GM12878 (cell line): ENCODE measurements at regions not wholly inside any gene's neighbourhood (a gene's known extent, or its start where the extent isn't known, plus 50 kb on each side); places are given as distances from the start of the nearest gene placed in this dataset.

Experiments used
- ATAC-seq: fragments of 200-7000 bp; cut with Tn5 transposase; 3 replicates; pipeline ENCODE4 v1.9.1; 2020; ENCODE audit warnings: mild to moderate bottlenecking, moderate library complexity
- BruUV-seq: library from RNA; stranded (reverse); fragments of 400-500 nt; replicated peaks from 2 replicates; lab custom pipeline; 2021; lab: Mats Ljungman, UMichigan
- CTCF ChIA-PET: fragments of 300-600 bp; sonication (Branson Sonifier 250); formaldehyde crosslinking; extraction: SDS; loops from one replicate; lab custom pipeline; 2021; ENCODE audit warnings: inconsistent platforms; lab: Yijun Ruan, JAX
- POLR2A ChIA-PET: fragments of 350-600 bp; formaldehyde crosslinking; extraction: SDS; loops from one replicate; lab custom pipeline; 2021; ENCODE audit warnings: inconsistent platforms; lab: Charles Lee
- RAD21 ChIA-PET: fragments of 300-600 bp; sonication (Branson Sonifier 250); formaldehyde crosslinking; loops from one replicate; lab custom pipeline; 2023; ENCODE audit warnings: antibody characterized with exemption; ENCODE audit not compliant: unreplicated experiment; lab: Charles Lee
- SMC1A ChIA-PET: fragments of 300-600 bp; sonication (Branson Sonifier 250); formaldehyde crosslinking; loops from one replicate; lab custom pipeline; 2023; ENCODE audit not compliant: unreplicated experiment, uncharacterized antibody; lab: Charles Lee
- DNase-seq: peaks from one replicate; pipeline ENCODE4 v3.0.0-alpha.2; 2011; ENCODE audit warnings: low read depth, low spot score
- FAIRE-seq: peaks from 3 replicates; lab custom pipeline; 2011; peaks lifted over from hg19 to GRCh38; lab: Jason Lieb, UNC
- H2AFZ ChIP-seq: 2 replicates; pipeline ENCODE4 v1.6.0; 2011; ENCODE audit warnings: low read depth, low read length, control low read depth; ENCODE audit not compliant: control insufficient read depth
- H3K27ac ChIP-seq: 2 replicates; pipeline ENCODE4 v1.5.1; 2011; ENCODE audit warnings: control low read depth; ENCODE audit not compliant: control insufficient read depth, insufficient read depth
- H3K27me3 ChIP-seq, 2 experiments: replicated peaks in 1 of 2; 2 replicates each; pipeline versions ENCODE4 v1.6.0 to v1.6.1; 2011; ENCODE audit warnings: low read length in 1 of 2; ENCODE audit not compliant: control insufficient read depth in 2 of 2, insufficient read depth in 2 of 2
- H3K36me3 ChIP-seq, 2 experiments: 2 replicates each; pipeline ENCODE4 v1.5.1; 2011; ENCODE audit warnings: low read length in 1 of 2; ENCODE audit not compliant: control insufficient read depth in 2 of 2, insufficient read depth in 2 of 2
- H3K4me1 ChIP-seq: 2 replicates; pipeline ENCODE4 v1.6.1; 2011; ENCODE audit warnings: mild to moderate bottlenecking, low read length, moderate library complexity, mixed read lengths; ENCODE audit not compliant: control insufficient read depth, insufficient read depth
- H3K4me2 ChIP-seq: 2 replicates; pipeline ENCODE4 v1.6.0; 2011; ENCODE audit warnings: control low read depth; ENCODE audit not compliant: control insufficient read depth, insufficient read depth
- H3K4me3 ChIP-seq: fragments of 200-600 bp; sonication (generic); 2 replicates; pipeline ENCODE4 v1.5.1; 2016
- H3K79me2 ChIP-seq: 2 replicates; pipeline ENCODE4 v1.6.0; 2011; ENCODE audit warnings: low read length; ENCODE audit not compliant: control insufficient read depth, insufficient read depth
- H3K9ac ChIP-seq: 2 replicates; pipeline ENCODE4 v1.8.0; 2011; ENCODE audit warnings: low read length, control low read depth, mixed read lengths; ENCODE audit not compliant: control insufficient read depth, insufficient read depth
- H3K9me3 ChIP-seq: replicated peaks from 3 replicates; pipeline ENCODE4 v1.5.1; 2011; ENCODE audit warnings: mild to moderate bottlenecking, low read length; ENCODE audit not compliant: control insufficient read depth, insufficient read depth
- H4K20me1 ChIP-seq: 2 replicates; pipeline ENCODE4 v1.6.0; 2011; ENCODE audit not compliant: control insufficient read depth, insufficient read depth
- BCL11A ChIP-seq: IDR thresholded peaks from 2 replicates; pipeline ENCODE4 v1.6.1; 2011; ENCODE audit warnings: low read depth, low read length
- ESRRA ChIP-seq: IDR thresholded peaks from 2 replicates; pipeline ENCODE4 v1.6.1; 2012; ENCODE audit warnings: mild to moderate bottlenecking, low read length, improper control_type of control experiment
- IKZF1 ChIP-seq: fragments of 450-650 bp; conservative IDR thresholded peaks from 2 replicates; pipeline ENCODE4 v1.6.1; 2017; ENCODE audit warnings: antibody characterized with exemption, mild to moderate bottlenecking
- MYC ChIP-seq: IDR thresholded peaks from 2 replicates; pipeline ENCODE4 v1.6.1; 2011; ENCODE audit warnings: mild to moderate bottlenecking, low read length, moderate library complexity, inconsistent platforms; ENCODE audit not compliant: insufficient read depth, insufficient replicate concordance, insufficient read length, severe bottlenecking
- RB1 ChIP-seq: fragments of 450-650 bp; formaldehyde crosslinking; IDR thresholded peaks from 2 replicates; pipeline ENCODE4 v1.6.1; 2017; ENCODE audit warnings: mild to moderate bottlenecking, borderline replicate concordance
- RUNX3 ChIP-seq: IDR thresholded peaks from 2 replicates; pipeline ENCODE4 v1.6.1; 2012; ENCODE audit warnings: low read length, inconsistent platforms
- SMARCA5 ChIP-seq: fragments of 450-650 bp; IDR thresholded peaks from 2 replicates; pipeline ENCODE4 v1.6.1; 2017; ENCODE audit warnings: mild to moderate bottlenecking
- ZNF24 ChIP-seq: fragments of 450-650 bp; IDR thresholded peaks from 2 replicates; pipeline ENCODE4 v1.6.1; 2017; ENCODE audit warnings: antibody characterized with exemption, mild to moderate bottlenecking
- WGBS: methylation state at CpG from one replicate; pipeline ENCODE4 v1.1.6; 2016; ENCODE audit warnings: low lambda C conversion rate; ENCODE audit not compliant: insufficient replicate concordance, insufficient coverage; ENCODE audit errors: missing lambda C conversion rate; 5-methylcytosine and 5-hydroxymethylcytosine counted together
- in situ Hi-C: fragments of 300-500 bp; cut with MboI; formaldehyde crosslinking; loops from 9 replicates; pipeline ENCODE4 v1.14.3; 2018; ENCODE audit warnings: mixed read lengths
- intact Hi-C: fragments of 100-400 bp; cut with micrococcal nuclease; formaldehyde crosslinking; loops from one replicate; pipeline ENCODE4 v1.14.2; 2022; ENCODE audit not compliant: unreplicated experiment
- TF ChIP-seq, protein P1 (sequence below): fragments of 450-650 bp; IDR thresholded peaks from 2 replicates; pipeline ENCODE4 v1.6.1; 2017; ENCODE audit warnings: antibody characterized with exemption, mild to moderate bottlenecking, moderate library complexity
- TF ChIP-seq, protein P2 (sequence below): IDR thresholded peaks from 2 replicates; pipeline ENCODE4 v1.6.1; 2012; ENCODE audit warnings: low read depth, low read length, improper control_type of control experiment
- TF ChIP-seq, protein P3 (sequence below), 3 experiments: IDR thresholded peaks in 2 of 3; conservative IDR thresholded peaks in 1 of 3; 2 replicates each; pipeline ENCODE4 v1.5.1; 2011; ENCODE audit warnings: low read depth in 3 of 3, low read length in 3 of 3, mild to moderate bottlenecking in 3 of 3, control low read depth in 2 of 3, moderate library complexity in 2 of 3, inconsistent platforms in 1 of 3, mixed read lengths in 1 of 3; ENCODE audit not compliant: control insufficient read depth in 2 of 3, insufficient read depth in 1 of 3; ENCODE audit errors: extremely low read depth in 1 of 3
- TF ChIP-seq, protein P4 (sequence below): fragments of 450-650 bp; IDR thresholded peaks from 2 replicates; pipeline ENCODE4 v1.6.1; 2017; ENCODE audit warnings: mild to moderate bottlenecking

DNA sequence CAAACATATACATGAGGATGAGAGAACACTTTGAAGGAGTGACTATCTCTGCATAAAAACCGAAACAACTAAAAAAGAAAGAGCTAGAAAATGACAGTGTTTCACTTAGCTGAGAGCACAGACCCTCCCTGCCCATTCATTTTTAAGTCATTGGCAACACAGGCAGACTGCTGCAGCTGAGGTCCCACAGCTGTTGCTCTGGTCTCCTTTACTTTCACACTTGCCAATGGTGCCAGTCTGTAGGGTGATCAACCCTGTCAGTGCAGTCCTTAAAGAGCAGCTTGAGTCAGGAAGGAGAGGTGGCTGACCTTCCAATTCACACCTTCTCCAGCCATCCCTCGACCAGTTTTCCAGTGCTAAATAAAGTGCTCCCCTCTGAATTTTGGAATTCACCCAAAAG lies 508.3 kb upstream of the CCNG1 start:
- peak; percentile 15; the same call in 2 of the 3 replicates for ATAC-seq
- BruUV-seq, result no TSS peak
- FAIRE-seq, result no peak
- Histone ChIP-seq H4K20me1 (no peaks in the 10 kb centered on the region), H3K9me3 (no peaks in the 10 kb centered on the region), H3K4me2 (no peak overlapping the region), H3K27me3 (no peaks in the 10 kb centered on the region), H3K4me3 (no peak overlapping the region), H3K36me3 (no peaks in the 10 kb centered on the region), H3K79me2 (no peaks in the 10 kb centered on the region), H2AFZ (no peak overlapping the region), H3K4me1 (no peaks in the 10 kb centered on the region), H3K27ac (no peak overlapping the region), H3K9ac (no peak overlapping the region)
- in situ Hi-C loops (no loop called here), intact Hi-C loops (no loop called here)
- CTCF ChIA-PET, result interaction anchor here (1.3 to 1.8 kb wide), 2 partner anchors 13 to 65 kb away, joined by 3 to 7 read pairs; no protein-coding TSS in a partner anchor
- POLR2A ChIA-PET, result no interaction called here
- DNase-seq, result no peak
- WGBS, result 0% methylated on average over 2 of the region's 2 CpGs
- SMC1A ChIA-PET, result no interaction called here
- RAD21 ChIA-PET, result no interaction called here
- no peak for TF ChIP-seq IKZF1
- TF ChIP-seq, protein P1, sequence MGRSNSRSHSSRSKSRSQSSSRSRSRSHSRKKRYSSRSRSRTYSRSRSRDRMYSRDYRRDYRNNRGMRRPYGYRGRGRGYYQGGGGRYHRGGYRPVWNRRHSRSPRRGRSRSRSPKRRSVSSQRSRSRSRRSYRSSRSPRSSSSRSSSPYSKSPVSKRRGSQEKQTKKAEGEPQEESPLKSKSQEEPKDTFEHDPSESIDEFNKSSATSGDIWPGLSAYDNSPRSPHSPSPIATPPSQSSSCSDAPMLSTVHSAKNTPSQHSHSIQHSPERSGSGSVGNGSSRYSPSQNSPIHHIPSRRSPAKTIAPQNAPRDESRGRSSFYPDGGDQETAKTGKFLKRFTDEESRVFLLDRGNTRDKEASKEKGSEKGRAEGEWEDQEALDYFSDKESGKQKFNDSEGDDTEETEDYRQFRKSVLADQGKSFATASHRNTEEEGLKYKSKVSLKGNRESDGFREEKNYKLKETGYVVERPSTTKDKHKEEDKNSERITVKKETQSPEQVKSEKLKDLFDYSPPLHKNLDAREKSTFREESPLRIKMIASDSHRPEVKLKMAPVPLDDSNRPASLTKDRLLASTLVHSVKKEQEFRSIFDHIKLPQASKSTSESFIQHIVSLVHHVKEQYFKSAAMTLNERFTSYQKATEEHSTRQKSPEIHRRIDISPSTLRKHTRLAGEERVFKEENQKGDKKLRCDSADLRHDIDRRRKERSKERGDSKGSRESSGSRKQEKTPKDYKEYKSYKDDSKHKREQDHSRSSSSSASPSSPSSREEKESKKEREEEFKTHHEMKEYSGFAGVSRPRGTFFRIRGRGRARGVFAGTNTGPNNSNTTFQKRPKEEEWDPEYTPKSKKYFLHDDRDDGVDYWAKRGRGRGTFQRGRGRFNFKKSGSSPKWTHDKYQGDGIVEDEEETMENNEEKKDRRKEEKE, result no peak
- no peak for TF ChIP-seq ZNF24
- no peak for TF ChIP-seq BCL11A
- TF ChIP-seq, protein P2, sequence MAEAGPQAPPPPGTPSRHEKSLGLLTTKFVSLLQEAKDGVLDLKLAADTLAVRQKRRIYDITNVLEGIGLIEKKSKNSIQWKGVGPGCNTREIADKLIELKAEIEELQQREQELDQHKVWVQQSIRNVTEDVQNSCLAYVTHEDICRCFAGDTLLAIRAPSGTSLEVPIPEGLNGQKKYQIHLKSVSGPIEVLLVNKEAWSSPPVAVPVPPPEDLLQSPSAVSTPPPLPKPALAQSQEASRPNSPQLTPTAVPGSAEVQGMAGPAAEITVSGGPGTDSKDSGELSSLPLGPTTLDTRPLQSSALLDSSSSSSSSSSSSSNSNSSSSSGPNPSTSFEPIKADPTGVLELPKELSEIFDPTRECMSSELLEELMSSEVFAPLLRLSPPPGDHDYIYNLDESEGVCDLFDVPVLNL, result no peak
- TF ChIP-seq, protein P3, sequence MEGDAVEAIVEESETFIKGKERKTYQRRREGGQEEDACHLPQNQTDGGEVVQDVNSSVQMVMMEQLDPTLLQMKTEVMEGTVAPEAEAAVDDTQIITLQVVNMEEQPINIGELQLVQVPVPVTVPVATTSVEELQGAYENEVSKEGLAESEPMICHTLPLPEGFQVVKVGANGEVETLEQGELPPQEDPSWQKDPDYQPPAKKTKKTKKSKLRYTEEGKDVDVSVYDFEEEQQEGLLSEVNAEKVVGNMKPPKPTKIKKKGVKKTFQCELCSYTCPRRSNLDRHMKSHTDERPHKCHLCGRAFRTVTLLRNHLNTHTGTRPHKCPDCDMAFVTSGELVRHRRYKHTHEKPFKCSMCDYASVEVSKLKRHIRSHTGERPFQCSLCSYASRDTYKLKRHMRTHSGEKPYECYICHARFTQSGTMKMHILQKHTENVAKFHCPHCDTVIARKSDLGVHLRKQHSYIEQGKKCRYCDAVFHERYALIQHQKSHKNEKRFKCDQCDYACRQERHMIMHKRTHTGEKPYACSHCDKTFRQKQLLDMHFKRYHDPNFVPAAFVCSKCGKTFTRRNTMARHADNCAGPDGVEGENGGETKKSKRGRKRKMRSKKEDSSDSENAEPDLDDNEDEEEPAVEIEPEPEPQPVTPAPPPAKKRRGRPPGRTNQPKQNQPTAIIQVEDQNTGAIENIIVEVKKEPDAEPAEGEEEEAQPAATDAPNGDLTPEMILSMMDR (IDR thresholded peaks at IDR 0.05 in 2 of 3, conservative IDR thresholded peaks at IDR 0.05 in 1 of 3; ENCODE audit: control insufficient read depth in 2 of 3, extremely low read depth in 1 of 3, insufficient read depth in 1 of 3, low read depth in 3 of 3, low read length in 3 of 3), result no peak
- no peak for TF ChIP-seq SMARCA5
- no peak for TF ChIP-seq RUNX3
- TF ChIP-seq RB1, result no peak
- TF ChIP-seq, protein P4, sequence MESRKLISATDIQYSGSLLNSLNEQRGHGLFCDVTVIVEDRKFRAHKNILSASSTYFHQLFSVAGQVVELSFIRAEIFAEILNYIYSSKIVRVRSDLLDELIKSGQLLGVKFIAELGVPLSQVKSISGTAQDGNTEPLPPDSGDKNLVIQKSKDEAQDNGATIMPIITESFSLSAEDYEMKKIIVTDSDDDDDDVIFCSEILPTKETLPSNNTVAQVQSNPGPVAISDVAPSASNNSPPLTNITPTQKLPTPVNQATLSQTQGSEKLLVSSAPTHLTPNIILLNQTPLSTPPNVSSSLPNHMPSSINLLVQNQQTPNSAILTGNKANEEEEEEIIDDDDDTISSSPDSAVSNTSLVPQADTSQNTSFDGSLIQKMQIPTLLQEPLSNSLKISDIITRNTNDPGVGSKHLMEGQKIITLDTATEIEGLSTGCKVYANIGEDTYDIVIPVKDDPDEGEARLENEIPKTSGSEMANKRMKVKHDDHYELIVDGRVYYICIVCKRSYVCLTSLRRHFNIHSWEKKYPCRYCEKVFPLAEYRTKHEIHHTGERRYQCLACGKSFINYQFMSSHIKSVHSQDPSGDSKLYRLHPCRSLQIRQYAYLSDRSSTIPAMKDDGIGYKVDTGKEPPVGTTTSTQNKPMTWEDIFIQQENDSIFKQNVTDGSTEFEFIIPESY, result no peak
- TF ChIP-seq MYC, result no peak
- TF ChIP-seq ESRRA, result no peak
